ENCODE measurements at regions not wholly inside any gene's neighbourhood (a gene's known extent, or its start where the extent isn't known, plus 50 kb on each side); places are given as distances from the start of the nearest gene placed in this dataset.

GRCh38 chr4:103892586-103892985 is 172.8 kb upstream of the TACR3 start:
- Histone ChIP-seq H3K27me3 (replicated peaks; ENCODE audit: control insufficient read depth, insufficient read depth, low read length) (no peaks in the 10 kb centered on the region), H3K4me3 (replicated peaks; ENCODE audit: low read depth, low read length) (no peak overlapping the region), H3K36me3 (ENCODE audit: control insufficient read depth, insufficient read depth, low read length) (no peaks in the 10 kb centered on the region)
- TF ChIP-seq CTCF (IDR thresholded peaks at IDR 0.05; ENCODE audit: insufficient read depth, low read length, poor library complexity, severe bottlenecking), result no peak
- no peak for DNase-seq (ENCODE audit: extremely low read depth, insufficient read length)

DNA sequence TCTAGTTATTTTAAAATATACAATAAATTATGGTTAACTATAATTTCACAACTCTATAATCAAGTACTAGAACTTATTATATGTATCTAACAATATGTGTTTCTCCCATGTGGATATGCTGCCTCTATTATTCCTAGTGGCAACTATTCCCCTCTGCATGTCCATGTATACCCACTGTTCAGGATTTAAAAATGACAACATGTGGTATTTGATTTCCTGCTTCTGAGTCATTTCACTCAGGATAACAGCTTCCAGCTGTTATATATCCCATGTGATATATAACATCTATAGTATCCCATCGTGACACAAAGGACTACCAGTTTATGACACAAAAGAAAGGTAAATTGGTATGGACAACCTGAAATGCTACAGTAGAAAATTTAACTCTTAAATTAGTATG is 167.4 kb upstream of the TACR3 start:
- no peak for DNase-seq (ENCODE audit: extremely low read depth, insufficient read length)
- Histone ChIP-seq H3K36me3 (ENCODE audit: control insufficient read depth, insufficient read depth, low read length) (no peaks in the 10 kb centered on the region), H3K27me3 (replicated peaks; ENCODE audit: control insufficient read depth, insufficient read depth, low read length) (no peaks in the 10 kb centered on the region), H3K4me3 (replicated peaks; ENCODE audit: low read depth, low read length) (no peak overlapping the region)
- no peak for TF ChIP-seq CTCF (IDR thresholded peaks at IDR 0.05; ENCODE audit: insufficient read depth, low read length, poor library complexity, severe bottlenecking)

GRCh38 chr4:103885152-103885551 is 165.4 kb upstream of the TACR3 start:
- no peak for TF ChIP-seq CTCF (IDR thresholded peaks at IDR 0.05; ENCODE audit: insufficient read depth, low read length, poor library complexity, severe bottlenecking)
- no peak for DNase-seq (ENCODE audit: extremely low read depth, insufficient read length)
- Histone ChIP-seq H3K4me3 (replicated peaks; ENCODE audit: low read depth, low read length) (no peak overlapping the region), H3K27me3 (replicated peaks; ENCODE audit: control insufficient read depth, insufficient read depth, low read length) (no peaks in the 10 kb centered on the region), H3K36me3 (ENCODE audit: control insufficient read depth, insufficient read depth, low read length) (no peaks in the 10 kb centered on the region)

DNA sequence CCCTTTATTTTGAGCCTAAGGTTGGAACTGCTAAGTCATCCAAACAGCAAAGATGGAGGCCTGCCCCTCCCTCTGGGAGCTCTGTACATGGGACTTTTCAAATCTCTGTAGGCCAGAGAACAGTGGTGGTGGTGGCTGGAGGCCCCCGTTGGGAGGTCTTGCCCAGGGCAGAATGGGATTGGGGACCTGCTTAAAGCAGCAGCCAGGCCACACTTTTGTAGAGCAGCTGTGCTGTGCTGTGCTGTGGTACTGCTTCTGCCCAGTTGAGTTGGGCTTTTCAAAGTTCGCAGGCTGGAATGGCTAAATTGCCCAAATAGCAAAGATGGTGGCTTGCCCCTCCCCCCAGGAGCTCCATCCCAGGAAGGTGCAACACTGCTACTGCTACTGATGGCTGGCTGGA is 147.5 kb upstream of the TACR3 start:
- H3K36me3 ChIP-seq (ENCODE audit: control insufficient read depth, insufficient read depth, low read length), result no peaks in the 10 kb centered on the region
- no peak for DNase-seq (ENCODE audit: extremely low read depth, insufficient read length)
- no peak overlapping the region for H3K4me3 ChIP-seq (replicated peaks; ENCODE audit: low read depth, low read length)
- no peak for TF ChIP-seq CTCF (IDR thresholded peaks at IDR 0.05; ENCODE audit: insufficient read depth, low read length, poor library complexity, severe bottlenecking)
- H3K27me3 ChIP-seq (replicated peaks; ENCODE audit: control insufficient read depth, insufficient read depth, low read length), result no peaks in the 10 kb centered on the region

GRCh38 chr4:103853627-103854026 is 133.8 kb upstream of the TACR3 start:
- TF ChIP-seq CTCF (IDR thresholded peaks at IDR 0.05; ENCODE audit: insufficient read depth, low read length, poor library complexity, severe bottlenecking), result no peak
- no peak for DNase-seq (ENCODE audit: extremely low read depth, insufficient read length)
- no peaks in the 10 kb centered on the region for H3K36me3 ChIP-seq (ENCODE audit: control insufficient read depth, insufficient read depth, low read length)
- H3K4me3 ChIP-seq (replicated peaks; ENCODE audit: low read depth, low read length), result no peak overlapping the region
- no peaks in the 10 kb centered on the region for H3K27me3 ChIP-seq (replicated peaks; ENCODE audit: control insufficient read depth, insufficient read depth, low read length)

GRCh38 chr4:103853146-103853545 is 133.4 kb upstream of the TACR3 start:
- no peaks in the 10 kb centered on the region for H3K36me3 ChIP-seq (ENCODE audit: control insufficient read depth, insufficient read depth, low read length)
- H3K4me3 ChIP-seq (replicated peaks; ENCODE audit: low read depth, low read length), result no peak overlapping the region
- no peaks in the 10 kb centered on the region for H3K27me3 ChIP-seq (replicated peaks; ENCODE audit: control insufficient read depth, insufficient read depth, low read length)
- no peak for DNase-seq (ENCODE audit: extremely low read depth, insufficient read length)
- TF ChIP-seq CTCF (IDR thresholded peaks at IDR 0.05; ENCODE audit: insufficient read depth, low read length, poor library complexity, severe bottlenecking), result no peak

Measured in GM06990 (cell line).